Endothelial cell of umbilical vein (primary cell): ENCODE measurements at regions not wholly inside any gene's neighbourhood (a gene's known extent, or its start where the extent isn't known, plus 50 kb on each side); places are given as distances from the start of the nearest gene placed in this dataset.

Experiments used
- BruUV-seq: library from RNA; stranded (reverse); fragments of 400-500 nt; replicated peaks from 2 replicates; lab custom pipeline; 2021; lab: Mats Ljungman, UMichigan
- CTCF ChIA-PET: fragments of 300-600, 350-600 bp; sonication (Branson Sonifier 250); formaldehyde crosslinking; loops from one replicate; lab custom pipeline; 2021; ENCODE audit warnings: antibody characterized with exemption, inconsistent platforms; lab: Charles Lee
- POLR2A ChIA-PET: fragments of 300-600, 350-600 bp; sonication (Branson Sonifier 250); formaldehyde crosslinking; loops from one replicate; lab custom pipeline; 2021; ENCODE audit warnings: antibody characterized with exemption, inconsistent platforms; lab: Charles Lee
- DNase-seq: peaks from one replicate; pipeline ENCODE4 v3.0.0-alpha.2; 2011; ENCODE audit warnings: low read depth, low spot score
- FAIRE-seq: peaks from 2 replicates; lab custom pipeline; 2011; peaks lifted over from hg19 to GRCh38; lab: Jason Lieb, UNC
- H2AFZ ChIP-seq: 2 replicates; pipeline ENCODE4 v1.6.0; 2012; ENCODE audit warnings: low read depth, low read length, control low read depth, inconsistent platforms
- H3K27ac ChIP-seq: 2 replicates; pipeline ENCODE4 v1.5.1; 2011; ENCODE audit warnings: low read depth, mild to moderate bottlenecking, control low read depth, low read length, moderate library complexity; ENCODE audit not compliant: insufficient read depth
- H3K27me3 ChIP-seq, 2 experiments: 2 replicates each; pipeline versions ENCODE4 v1.6.0 to v1.6.1; 2011; ENCODE audit warnings: low read length in 2 of 2, mixed read lengths in 1 of 2; ENCODE audit not compliant: control insufficient read depth in 2 of 2, insufficient read depth in 2 of 2
- H3K36me3 ChIP-seq, 2 experiments: 2 replicates in 1 of 2; 3 replicates in 1 of 2; pipeline ENCODE4 v1.5.1; 2011; ENCODE audit warnings: low read length in 2 of 2, mild to moderate bottlenecking in 1 of 2, moderate library complexity in 1 of 2; ENCODE audit not compliant: control insufficient read depth in 2 of 2, insufficient read depth in 2 of 2; ENCODE audit errors: extremely low read depth in 1 of 2
- H3K4me1 ChIP-seq: 3 replicates; pipeline ENCODE4 v1.5.1; 2011; ENCODE audit warnings: mild to moderate bottlenecking, low read length; ENCODE audit not compliant: control insufficient read depth, insufficient read depth; ENCODE audit errors: extremely low read depth
- H3K4me2 ChIP-seq: 2 replicates; pipeline ENCODE4 v1.6.1; 2011; ENCODE audit warnings: low read length, control low read depth, mixed read lengths; ENCODE audit not compliant: insufficient read depth
- H3K4me3 ChIP-seq, 3 experiments: fragments of 200-600 bp in 1 of 3; sonication (generic), shearing (Covaris generic) in 1 of 3; replicated peaks in 1 of 3; 2 replicates each; pipeline ENCODE4 v1.5.1; 2011 to 2016; ENCODE audit warnings: control low read depth in 3 of 3, low read length in 3 of 3, mild to moderate bottlenecking in 2 of 3, inconsistent platforms in 1 of 3, low read depth in 1 of 3, moderate library complexity in 1 of 3; ENCODE audit not compliant: insufficient read depth in 1 of 3
- H3K79me2 ChIP-seq: 2 replicates; pipeline ENCODE4 v1.6.0; 2012; ENCODE audit warnings: low read length, inconsistent platforms; ENCODE audit not compliant: control insufficient read depth, insufficient read depth
- H3K9ac ChIP-seq: replicated peaks from 2 replicates; pipeline ENCODE3; 2011; ENCODE audit warnings: low read length, control low read depth; ENCODE audit not compliant: insufficient read depth; ENCODE audit errors: extremely low read depth
- H3K9me1 ChIP-seq: replicated peaks from 3 replicates; pipeline ENCODE4 v1.6.0; 2011; ENCODE audit warnings: mild to moderate bottlenecking, low read length; ENCODE audit not compliant: control insufficient read depth, insufficient read depth; ENCODE audit errors: extremely low read depth
- H3K9me3 ChIP-seq: replicated peaks from 2 replicates; pipeline ENCODE4 v1.5.1; 2012; ENCODE audit warnings: low read length, inconsistent platforms; ENCODE audit not compliant: control insufficient read depth, insufficient read depth
- H4K20me1 ChIP-seq: replicated peaks from 2 replicates; pipeline ENCODE3; 2011; ENCODE audit warnings: mild to moderate bottlenecking, low read length; ENCODE audit not compliant: control insufficient read depth, insufficient read depth; ENCODE audit errors: extremely low read depth
- CTCF ChIP-seq, 2 donors: IDR thresholded peaks; 1 replicate in 1 of 2; 2 replicates in 1 of 2; pipeline ENCODE4 v1.5.1; 2011; ENCODE audit warnings: low read length in 2 of 2, mild to moderate bottlenecking in 2 of 2, moderate library complexity in 2 of 2, control low read depth in 1 of 2, inconsistent platforms in 1 of 2, low read depth in 1 of 2; ENCODE audit not compliant: insufficient read depth in 1 of 2; ENCODE audit errors: extremely low read depth in 1 of 2
- EZH2 ChIP-seq: IDR thresholded peaks from 2 replicates; pipeline ENCODE4 v1.6.1; 2012; ENCODE audit warnings: borderline replicate concordance, low read depth, mild to moderate bottlenecking, moderate library complexity, low read length, inconsistent platforms; ENCODE audit not compliant: severe bottlenecking
- FOS ChIP-seq: IDR thresholded peaks from 2 replicates; pipeline ENCODE4 v1.6.1; 2011; ENCODE audit warnings: mild to moderate bottlenecking, low read length, moderate library complexity, borderline replicate concordance; ENCODE audit not compliant: insufficient read depth
- GATA2 ChIP-seq: IDR thresholded peaks from 2 replicates; pipeline ENCODE4 v1.7.0; 2011; ENCODE audit warnings: low read depth, mild to moderate bottlenecking, moderate library complexity, mixed read lengths, low read length; ENCODE audit not compliant: insufficient read length, insufficient read depth
- JUN ChIP-seq: IDR thresholded peaks from 2 replicates; pipeline ENCODE4 v1.6.1; 2011; ENCODE audit warnings: borderline replicate concordance, low read depth; ENCODE audit not compliant: insufficient read length, insufficient read depth
- MAX ChIP-seq: IDR thresholded peaks from 2 replicates; pipeline ENCODE4 v1.6.1; 2011; ENCODE audit not compliant: insufficient read depth, insufficient read length
- MYC ChIP-seq: IDR thresholded peaks from one replicate; pipeline ENCODE4 v1.6.1; 2011; ENCODE audit warnings: mild to moderate bottlenecking, low read depth, low read length
- POLR2A ChIP-seq: IDR thresholded peaks from 2 replicates; pipeline ENCODE4 v1.6.1; 2012; ENCODE audit warnings: low read depth, mild to moderate bottlenecking, control low read depth, low read length
- POLR2AphosphoS5 ChIP-seq: IDR thresholded peaks from 2 replicates; pipeline ENCODE4 v1.6.1; 2012; ENCODE audit warnings: low read depth, mild to moderate bottlenecking, control low read depth, low read length, moderate library complexity; ENCODE audit not compliant: insufficient read depth
- dilution Hi-C: fragments of 300-500 bp; cut with MboI; formaldehyde crosslinking; loops from one replicate; pipeline ENCODE4 v1.15.0; 2019; ENCODE audit warnings: low sequenced_read_pairs; ENCODE audit not compliant: extremely low pct_ligation_motif_present
- intact Hi-C: fragments of 100-400 bp; cut with micrococcal nuclease; formaldehyde crosslinking; loops from one replicate; pipeline ENCODE4 v1.10.0; 2022

GRCh38 chr6:91802431-91802830 is 1215.6 kb upstream of the MAP3K7 start:
- dilution Hi-C loops (no loop called here), intact Hi-C loops (no loop called here)
- FAIRE-seq (no peak), DNase-seq (no peak)
- Histone ChIP-seq H3K36me3 (no peaks in the 10 kb centered on the region), H3K9me3 (no peaks in the 10 kb centered on the region), H4K20me1 (no peaks in the 10 kb centered on the region), H3K9me1 (no peaks in the 10 kb centered on the region), H3K9ac (no peak overlapping the region), H3K4me1 (no peaks in the 10 kb centered on the region), H3K27ac (no peak overlapping the region), H3K79me2 (no peaks in the 10 kb centered on the region), H3K4me2 (no peak overlapping the region), H3K27me3 (no peaks in the 10 kb centered on the region), H2AFZ (no peak overlapping the region), H3K4me3 (no peak overlapping the region)
- BruUV-seq = no TSS peak
- no peak for TF ChIP-seq GATA2
- TF ChIP-seq MAX = no peak
- TF ChIP-seq EZH2 = no peak
- no peak for TF ChIP-seq POLR2A
- TF ChIP-seq CTCF (IDR thresholded peaks at IDR 0.05; ENCODE audit: extremely low read depth in 1 of 2, insufficient read depth in 1 of 2, low read depth in 1 of 2, low read length in 2 of 2) = no peak
- TF ChIP-seq MYC = no peak
- TF ChIP-seq FOS = no peak
- TF ChIP-seq POLR2AphosphoS5 = no peak
- TF ChIP-seq JUN = no peak
- ChIA-PET CTCF (no interaction called here), POLR2A (no interaction called here)
